SK-N-SH (cell line): ENCODE measurements at regions not wholly inside any gene's neighbourhood (a gene's known extent, or its start where the extent isn't known, plus 50 kb on each side); places are given as distances from the start of the nearest gene placed in this dataset.

Source experiments
- CTCF ChIA-PET: fragments of 300-600, 350-600 bp; formaldehyde crosslinking; extraction: SDS; loops from one replicate; lab custom pipeline; 2021; lab: Yijun Ruan, JAX
- POLR2A ChIA-PET: fragments of 350-600 bp; sonication (Branson Sonifier 250); formaldehyde crosslinking; extraction: SDS; loops from one replicate; lab custom pipeline; 2020; ENCODE audit warnings: antibody characterized with exemption, inconsistent platforms; lab: Yijun Ruan, JAX
- DNase-seq: peaks from one replicate; pipeline ENCODE4 v3.0.0; 2012
- H2AFZ ChIP-seq: fragments of 200-600 bp; sonication (generic); 2 replicates; pipeline ENCODE4 v1.8.1; 2016; ENCODE audit warnings: antibody characterized with exemption, mild to moderate bottlenecking, low read depth
- H3F3A ChIP-seq: fragments of 200-600 bp; sonication (generic); replicated peaks from 2 replicates; pipeline ENCODE3; 2016; ENCODE audit warnings: antibody characterized with exemption, mild to moderate bottlenecking; ENCODE audit not compliant: insufficient read depth
- H3K27ac ChIP-seq, 2 experiments: fragments of 200-500 bp in 1 of 2; fragments of 200-600 bp in 1 of 2; sonication (Bioruptor generic) in 1 of 2; sonication (generic), shearing (Covaris generic) in 1 of 2; 2 replicates each; pipeline versions ENCODE4 v1.5.1 to v1.6.1; 2014 to 2016; ENCODE audit warnings: low read depth in 2 of 2, inconsistent platforms in 1 of 2, low read length in 1 of 2, mild to moderate bottlenecking in 1 of 2, mixed read lengths in 1 of 2
- H3K27me3 ChIP-seq: fragments of 200-600 bp; sonication (generic), shearing (Covaris generic); 2 replicates; pipeline ENCODE4 v1.6.1; 2016; ENCODE audit warnings: mixed run types; ENCODE audit not compliant: insufficient read depth
- H3K36me3 ChIP-seq, 2 experiments: fragments of 200-500 bp in 1 of 2; fragments of 200-600 bp in 1 of 2; sonication (Bioruptor generic) in 1 of 2; sonication (generic) in 1 of 2; replicated peaks in 1 of 2; 2 replicates each; pipeline versions ENCODE3 to v1.5.1; 2014 to 2016; ENCODE audit warnings: low read length in 1 of 2, mild to moderate bottlenecking in 1 of 2; ENCODE audit not compliant: insufficient read depth in 2 of 2, control insufficient read depth in 1 of 2
- H3K4me1 ChIP-seq, 2 experiments: fragments of 200-500 bp in 1 of 2; fragments of 200-600 bp in 1 of 2; sonication (Bioruptor generic) in 1 of 2; sonication (generic), shearing (Covaris generic) in 1 of 2; 2 replicates each; pipeline versions ENCODE4 v1.5.1 to v1.6.1; 2014 to 2016; ENCODE audit warnings: low read depth in 1 of 2, low read length in 1 of 2, mixed run types in 1 of 2; ENCODE audit not compliant: insufficient read depth in 2 of 2, control insufficient read depth in 1 of 2
- H3K4me2 ChIP-seq: fragments of 200-600 bp; sonication (generic), shearing (Covaris generic); 2 replicates; pipeline ENCODE4 v1.6.1; 2017; ENCODE audit warnings: mixed run types
- H3K4me3 ChIP-seq, 2 experiments: fragments of 200-500 bp in 1 of 2; fragments of 200-600 bp in 1 of 2; sonication (Bioruptor generic) in 1 of 2; sonication (generic), shearing (Covaris generic) in 1 of 2; 2 replicates each; pipeline versions ENCODE4 v1.5.1 to v1.8.1; 2014 to 2016; ENCODE audit warnings: low read depth in 2 of 2, inconsistent platforms in 1 of 2, low read length in 1 of 2, mild to moderate bottlenecking in 1 of 2, mixed read lengths in 1 of 2, moderate library complexity in 1 of 2
- H3K79me2 ChIP-seq: fragments of 200-600 bp; sonication (generic); 2 replicates; pipeline ENCODE4 v1.8.1; 2017; ENCODE audit warnings: mild to moderate bottlenecking; ENCODE audit not compliant: insufficient read depth
- H3K9ac ChIP-seq: fragments of 200-600 bp; sonication (generic); 2 replicates; pipeline ENCODE4 v1.6.1; 2017; ENCODE audit warnings: mixed run types
- H3K9me2 ChIP-seq: fragments of 200-600 bp; sonication (generic); 2 replicates; pipeline ENCODE4 v1.6.1; 2017; ENCODE audit warnings: mixed run types
- H3K9me3 ChIP-seq: fragments of 200-600 bp; sonication (generic); 2 replicates; pipeline ENCODE4 v1.6.1; 2017; ENCODE audit warnings: mixed run types, mild to moderate bottlenecking, moderate library complexity
- H4K20me1 ChIP-seq: fragments of 200-600 bp; sonication (generic); 2 replicates; pipeline ENCODE4 v1.6.1; 2017; ENCODE audit warnings: mild to moderate bottlenecking, mixed run types; ENCODE audit not compliant: insufficient read depth
- EP300 ChIP-seq, 2 experiments: IDR thresholded peaks; 2 replicates each; pipeline versions ENCODE4 v1.4.0 to v1.6.1; 2012; ENCODE audit warnings: borderline replicate concordance in 1 of 2, low read depth in 1 of 2, low read length in 1 of 2
- FOXM1 ChIP-seq: IDR thresholded peaks from 2 replicates; pipeline ENCODE4 v1.4.0; 2012; ENCODE audit warnings: low read depth, mild to moderate bottlenecking
- GABPA ChIP-seq: IDR thresholded peaks from 2 replicates; pipeline ENCODE4 v1.4.0; 2012; ENCODE audit warnings: low read depth, mild to moderate bottlenecking
- GATA2 ChIP-seq: sonication (generic); formaldehyde crosslinking; IDR thresholded peaks from 2 replicates; pipeline ENCODE4 v1.5.0; 2020; ENCODE audit warnings: mild to moderate bottlenecking, missing genetic modification reagents
- JUND ChIP-seq: IDR thresholded peaks from 2 replicates; pipeline ENCODE4 v1.4.0; 2012
- MEF2A ChIP-seq: IDR thresholded peaks from 2 replicates; pipeline ENCODE4 v1.4.0; 2012; ENCODE audit warnings: low read depth, borderline replicate concordance
- POLR2AphosphoS5 ChIP-seq: IDR thresholded peaks from 2 replicates; pipeline ENCODE4 v1.6.1; 2012; ENCODE audit warnings: low read depth, low read length
- RCOR1 ChIP-seq: fragments of 150-350 bp; IDR thresholded peaks from 2 replicates; pipeline ENCODE4 v1.6.1; 2017; ENCODE audit warnings: antibody characterized with exemption, low read length
- RFX5 ChIP-seq: IDR thresholded peaks from 2 replicates; pipeline ENCODE4 v1.6.1; 2012; ENCODE audit warnings: mild to moderate bottlenecking, improper control_type of control experiment, low read length
- SIN3A ChIP-seq: IDR thresholded peaks from 2 replicates; pipeline ENCODE4 v1.6.1; 2012; ENCODE audit warnings: low read depth, mild to moderate bottlenecking, low read length, moderate library complexity, borderline replicate concordance
- SMC3 ChIP-seq: IDR thresholded peaks from 2 replicates; pipeline ENCODE4 v1.6.1; 2012; ENCODE audit warnings: low read depth, low read length, improper control_type of control experiment
- TAF1 ChIP-seq: IDR thresholded peaks from 2 replicates; pipeline ENCODE4 v1.6.1; 2012; ENCODE audit warnings: low read depth, mild to moderate bottlenecking, low read length, moderate library complexity, borderline replicate concordance
- TEAD4 ChIP-seq: IDR thresholded peaks from 2 replicates; pipeline ENCODE4 v1.4.0; 2012; ENCODE audit warnings: mild to moderate bottlenecking, borderline replicate concordance; ENCODE audit not compliant: insufficient read depth
- YY1 ChIP-seq: IDR thresholded peaks from 2 replicates; pipeline ENCODE4 v1.4.0; 2012; ENCODE audit warnings: low read depth, mild to moderate bottlenecking
- WGBS: methylation state at CpG from one replicate; pipeline ENCODE4 v1.1.6; 2017; ENCODE audit warnings: low lambda C conversion rate; 5-methylcytosine and 5-hydroxymethylcytosine counted together
- TF ChIP-seq, protein P1 (sequence below): IDR thresholded peaks from 2 replicates; pipeline ENCODE4 v1.4.0; 2012; ENCODE audit warnings: low read depth, borderline replicate concordance
- TF ChIP-seq, protein P2 (sequence below): fragments of 200-600 bp; sonication (generic); IDR thresholded peaks from 2 replicates; pipeline ENCODE4 v1.6.1; 2017; ENCODE audit warnings: antibody characterized with exemption, mild to moderate bottlenecking, moderate library complexity

- ChIA-PET CTCF (interaction anchor here (0.7 kb wide), 1 partner anchor 558 kb away, joined by 3 read pairs; no protein-coding TSS in a partner anchor), POLR2A (no interaction called here)
- TF ChIP-seq, protein P1, sequence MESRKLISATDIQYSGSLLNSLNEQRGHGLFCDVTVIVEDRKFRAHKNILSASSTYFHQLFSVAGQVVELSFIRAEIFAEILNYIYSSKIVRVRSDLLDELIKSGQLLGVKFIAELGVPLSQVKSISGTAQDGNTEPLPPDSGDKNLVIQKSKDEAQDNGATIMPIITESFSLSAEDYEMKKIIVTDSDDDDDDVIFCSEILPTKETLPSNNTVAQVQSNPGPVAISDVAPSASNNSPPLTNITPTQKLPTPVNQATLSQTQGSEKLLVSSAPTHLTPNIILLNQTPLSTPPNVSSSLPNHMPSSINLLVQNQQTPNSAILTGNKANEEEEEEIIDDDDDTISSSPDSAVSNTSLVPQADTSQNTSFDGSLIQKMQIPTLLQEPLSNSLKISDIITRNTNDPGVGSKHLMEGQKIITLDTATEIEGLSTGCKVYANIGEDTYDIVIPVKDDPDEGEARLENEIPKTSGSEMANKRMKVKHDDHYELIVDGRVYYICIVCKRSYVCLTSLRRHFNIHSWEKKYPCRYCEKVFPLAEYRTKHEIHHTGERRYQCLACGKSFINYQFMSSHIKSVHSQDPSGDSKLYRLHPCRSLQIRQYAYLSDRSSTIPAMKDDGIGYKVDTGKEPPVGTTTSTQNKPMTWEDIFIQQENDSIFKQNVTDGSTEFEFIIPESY: no peak
- TF ChIP-seq RCOR1 (no peak), SMC3 (no peak), GATA2 (CRISPR knock-in tag) (no peak), TEAD4 (no peak), RFX5 (no peak), FOXM1 (no peak)
- TF ChIP-seq, protein P2, sequence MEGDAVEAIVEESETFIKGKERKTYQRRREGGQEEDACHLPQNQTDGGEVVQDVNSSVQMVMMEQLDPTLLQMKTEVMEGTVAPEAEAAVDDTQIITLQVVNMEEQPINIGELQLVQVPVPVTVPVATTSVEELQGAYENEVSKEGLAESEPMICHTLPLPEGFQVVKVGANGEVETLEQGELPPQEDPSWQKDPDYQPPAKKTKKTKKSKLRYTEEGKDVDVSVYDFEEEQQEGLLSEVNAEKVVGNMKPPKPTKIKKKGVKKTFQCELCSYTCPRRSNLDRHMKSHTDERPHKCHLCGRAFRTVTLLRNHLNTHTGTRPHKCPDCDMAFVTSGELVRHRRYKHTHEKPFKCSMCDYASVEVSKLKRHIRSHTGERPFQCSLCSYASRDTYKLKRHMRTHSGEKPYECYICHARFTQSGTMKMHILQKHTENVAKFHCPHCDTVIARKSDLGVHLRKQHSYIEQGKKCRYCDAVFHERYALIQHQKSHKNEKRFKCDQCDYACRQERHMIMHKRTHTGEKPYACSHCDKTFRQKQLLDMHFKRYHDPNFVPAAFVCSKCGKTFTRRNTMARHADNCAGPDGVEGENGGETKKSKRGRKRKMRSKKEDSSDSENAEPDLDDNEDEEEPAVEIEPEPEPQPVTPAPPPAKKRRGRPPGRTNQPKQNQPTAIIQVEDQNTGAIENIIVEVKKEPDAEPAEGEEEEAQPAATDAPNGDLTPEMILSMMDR: no peak
- Histone ChIP-seq H3F3A (no peaks in the 10 kb centered on the region), H2AFZ (no peak overlapping the region), H3K79me2 (no peaks in the 10 kb centered on the region), H3K9me3 (no peaks in the 10 kb centered on the region), H3K4me3 (no peak overlapping the region), H3K27me3 (no peaks in the 10 kb centered on the region), H3K4me1 (no peaks in the 10 kb centered on the region; a peak in 1 of 4 replicates), H3K4me2 (no peak overlapping the region), H4K20me1 (no peaks in the 10 kb centered on the region), H3K36me3 (no peaks in the 10 kb centered on the region), H3K27ac (no peak overlapping the region), H3K9me2 (no peaks in the 10 kb centered on the region), H3K9ac (no peak overlapping the region)
- WGBS: 59% methylated on average over 2 of the region's 2 CpGs
- DNase-seq: no peak
These were observed 231.6 kb upstream of the CDH2 start for GRCh38 chr18:28408528-28408927.

DNA sequence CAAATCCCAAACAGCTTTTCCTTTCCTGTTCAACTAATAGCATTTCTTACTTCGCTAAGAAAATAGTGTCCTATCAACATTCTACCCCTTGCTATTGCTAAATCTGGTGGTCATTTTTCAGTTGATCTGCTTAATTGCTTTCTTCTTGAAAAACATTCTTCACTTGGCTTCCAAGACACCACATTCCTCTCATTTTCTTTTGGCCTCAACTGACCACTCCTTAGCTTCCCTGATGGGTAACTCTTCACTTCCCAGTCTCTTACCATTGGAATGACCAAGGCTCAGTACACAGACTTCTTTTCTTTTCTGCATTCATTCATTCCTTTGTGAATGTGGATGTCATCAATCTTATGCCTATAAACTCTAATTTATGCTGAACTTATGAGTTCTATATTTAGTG, 230.8 kb upstream of the CDH2 start:
- Histone ChIP-seq H3F3A (no peaks in the 10 kb centered on the region), H2AFZ (no peak overlapping the region), H3K27me3 (no peaks in the 10 kb centered on the region), H3K4me3 (no peak overlapping the region), H3K9ac (no peak overlapping the region), H3K4me2 (no peak overlapping the region), H3K36me3 (no peaks in the 10 kb centered on the region), H3K9me3 (no peaks in the 10 kb centered on the region), H3K79me2 (no peaks in the 10 kb centered on the region), H3K4me1 (no peaks in the 10 kb centered on the region; a peak in 1 of 4 replicates), H4K20me1 (no peaks in the 10 kb centered on the region), H3K9me2 (no peaks in the 10 kb centered on the region), H3K27ac (no peak overlapping the region; a peak in 1 of 4 replicates)
- TF ChIP-seq MEF2A: no peak
- no peak for TF ChIP-seq GABPA
- TF ChIP-seq YY1: no peak
- TF ChIP-seq TAF1: no peak
- TF ChIP-seq SIN3A: no peak
- TF ChIP-seq GATA2 (CRISPR knock-in tag): no peak
- no peak for TF ChIP-seq POLR2AphosphoS5
- TF ChIP-seq RCOR1: no peak
- TF ChIP-seq, protein P1: no peak
- TF ChIP-seq EP300 (IDR thresholded peaks at IDR 0.05; ENCODE audit: borderline replicate concordance in 1 of 2, low read depth in 1 of 2, low read length in 1 of 2): no peak
- no peak for TF ChIP-seq JUND
- WGBS: 73% methylated on average over 1 of the region's 1 CpG
- CTCF ChIA-PET: no interaction called here
- POLR2A ChIA-PET: no interaction called here
- no peak for DNase-seq
